LNCaP clone FGC (cell line): ENCODE measurements at regions not wholly inside any gene's neighbourhood (a gene's known extent, or its start where the extent isn't known, plus 50 kb on each side); places are given as distances from the start of the nearest gene placed in this dataset.

ENCODE experiments used
- DNase-seq: peaks from one replicate; pipeline ENCODE4 v3.0.0-alpha.2; 2011; ENCODE audit warnings: low read depth
- H3K4me3 ChIP-seq: 2 replicates; pipeline ENCODE4 v1.5.1; 2011; ENCODE audit warnings: mild to moderate bottlenecking, low read depth, low read length, control low read depth
- TF ChIP-seq, protein P1 (sequence below): IDR thresholded peaks from 2 replicates; pipeline ENCODE4 v1.5.1; 2012; ENCODE audit warnings: mild to moderate bottlenecking; ENCODE audit not compliant: control insufficient read depth, insufficient read depth; ENCODE audit errors: extremely low read depth

DNA sequence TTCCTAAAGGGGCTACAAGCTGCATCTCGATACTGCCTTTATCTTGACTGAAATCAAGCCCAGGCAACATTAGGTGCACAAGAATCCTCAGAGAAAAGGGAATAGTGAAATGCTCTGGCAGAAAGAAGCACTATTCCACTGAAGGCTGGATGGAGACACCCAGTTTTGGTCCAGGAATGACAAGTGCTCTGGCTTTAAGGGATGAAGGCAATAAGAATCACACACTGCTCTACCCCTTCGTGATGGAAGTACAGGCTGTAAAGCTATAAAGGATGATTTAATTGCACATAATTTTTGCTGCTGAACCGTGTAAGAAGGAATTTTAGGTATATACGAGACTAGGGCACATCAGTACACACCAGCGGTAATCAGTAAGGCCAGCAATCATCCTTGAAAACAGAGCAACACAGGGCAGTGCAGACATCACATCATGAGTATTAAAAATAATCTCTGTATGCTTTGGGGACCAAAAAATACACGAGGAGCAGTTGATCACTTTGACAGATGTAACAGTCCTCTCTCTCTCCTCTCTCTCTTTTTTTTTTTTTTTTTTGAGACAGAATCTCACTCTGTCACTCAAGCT, 414.6 kb upstream of the TBL1XR1 start:
- H3K4me3 ChIP-seq = no peak overlapping the region
- no peak for DNase-seq
- TF ChIP-seq, protein P1, sequence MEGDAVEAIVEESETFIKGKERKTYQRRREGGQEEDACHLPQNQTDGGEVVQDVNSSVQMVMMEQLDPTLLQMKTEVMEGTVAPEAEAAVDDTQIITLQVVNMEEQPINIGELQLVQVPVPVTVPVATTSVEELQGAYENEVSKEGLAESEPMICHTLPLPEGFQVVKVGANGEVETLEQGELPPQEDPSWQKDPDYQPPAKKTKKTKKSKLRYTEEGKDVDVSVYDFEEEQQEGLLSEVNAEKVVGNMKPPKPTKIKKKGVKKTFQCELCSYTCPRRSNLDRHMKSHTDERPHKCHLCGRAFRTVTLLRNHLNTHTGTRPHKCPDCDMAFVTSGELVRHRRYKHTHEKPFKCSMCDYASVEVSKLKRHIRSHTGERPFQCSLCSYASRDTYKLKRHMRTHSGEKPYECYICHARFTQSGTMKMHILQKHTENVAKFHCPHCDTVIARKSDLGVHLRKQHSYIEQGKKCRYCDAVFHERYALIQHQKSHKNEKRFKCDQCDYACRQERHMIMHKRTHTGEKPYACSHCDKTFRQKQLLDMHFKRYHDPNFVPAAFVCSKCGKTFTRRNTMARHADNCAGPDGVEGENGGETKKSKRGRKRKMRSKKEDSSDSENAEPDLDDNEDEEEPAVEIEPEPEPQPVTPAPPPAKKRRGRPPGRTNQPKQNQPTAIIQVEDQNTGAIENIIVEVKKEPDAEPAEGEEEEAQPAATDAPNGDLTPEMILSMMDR = no peak

DNA sequence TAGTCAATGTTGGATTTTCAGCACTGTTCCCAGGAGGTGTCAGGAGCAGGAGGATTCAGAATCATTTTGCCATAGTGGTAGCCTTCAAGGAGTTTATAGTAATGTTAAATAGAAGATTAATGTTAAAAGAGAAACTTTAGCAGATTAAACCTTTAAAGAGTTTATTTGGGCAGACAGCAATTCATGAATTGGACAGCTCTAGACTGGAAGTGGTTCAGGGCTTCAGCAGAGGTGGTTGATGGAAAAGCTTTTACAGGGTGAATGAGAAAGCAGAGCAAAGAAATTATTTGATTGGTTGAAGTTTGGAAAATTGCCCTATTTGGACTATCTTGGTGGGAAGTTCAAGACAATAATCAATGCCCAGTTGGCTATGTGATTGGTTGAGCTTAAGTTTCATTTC, 416.6 kb upstream of the TBL1XR1 start:
- TF ChIP-seq, protein P1 = no peak
- no peak for DNase-seq
- no peak overlapping the region for H3K4me3 ChIP-seq

DNA sequence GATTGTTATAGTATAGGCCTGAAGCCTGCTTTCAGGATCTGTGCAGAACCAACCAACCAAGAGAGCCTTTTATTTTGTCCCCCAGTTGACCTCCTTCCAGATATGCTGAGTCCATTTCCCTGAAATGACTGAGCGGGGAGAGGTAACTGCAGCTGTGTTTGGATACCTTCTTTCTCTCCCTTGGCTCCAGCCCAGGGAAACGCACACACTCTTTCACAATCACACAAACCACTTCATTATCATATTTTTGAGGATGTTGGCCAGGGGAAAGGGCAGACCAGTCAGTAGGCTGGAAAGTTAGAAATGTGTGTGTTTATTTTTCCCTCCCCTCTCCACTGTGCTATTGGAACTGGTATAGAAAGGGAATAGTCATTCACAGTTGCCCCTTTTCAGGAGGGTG, 417.7 kb upstream of the TBL1XR1 start:
- no peak for DNase-seq
- H3K4me3 ChIP-seq = no peak overlapping the region
- TF ChIP-seq, protein P1 = no peak

DNA sequence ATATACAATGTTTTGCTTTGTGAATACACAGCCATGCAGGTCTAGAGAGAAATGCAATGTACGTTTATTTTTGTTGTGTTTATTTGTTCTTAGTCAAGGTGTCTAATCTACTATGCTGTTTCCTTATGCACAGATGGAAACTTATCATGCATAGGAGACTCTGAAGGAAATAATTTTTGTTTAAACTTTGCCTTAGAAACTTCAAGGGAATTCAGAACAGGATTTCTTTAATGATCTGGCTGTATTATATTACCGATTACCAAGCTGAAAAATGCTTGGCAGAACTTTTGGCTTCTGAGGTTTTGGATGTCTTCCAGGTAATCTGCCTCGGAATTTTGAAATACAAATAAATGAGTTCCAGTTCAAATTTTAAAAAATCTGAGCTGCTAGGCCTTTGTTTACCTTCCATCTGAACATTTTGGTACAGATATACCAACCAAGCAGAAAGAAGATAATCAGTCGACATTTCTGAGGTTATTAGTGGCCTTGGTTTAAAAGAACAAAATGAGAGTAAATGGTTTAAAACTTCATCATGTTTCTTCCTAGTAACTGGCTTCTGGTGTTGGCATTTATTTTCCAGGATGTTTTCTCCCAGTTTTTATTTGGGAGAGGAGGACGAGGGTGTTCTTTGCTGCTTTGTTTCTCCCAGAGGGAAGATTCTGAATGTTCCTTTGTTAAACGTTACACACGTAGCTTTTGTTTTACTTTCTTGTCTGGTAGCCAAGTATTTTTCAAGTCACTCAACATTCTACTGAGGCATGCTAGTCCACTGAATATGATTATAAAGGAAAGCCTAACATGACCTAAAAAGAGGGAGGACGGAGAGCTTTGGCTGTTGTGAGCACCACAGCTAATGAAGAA, 421.8 kb upstream of the TBL1XR1 start:
- peak; percentile 70 for DNase-seq
- TF ChIP-seq, protein P1 = no peak
- H3K4me3 ChIP-seq = no peak overlapping the region

DNA sequence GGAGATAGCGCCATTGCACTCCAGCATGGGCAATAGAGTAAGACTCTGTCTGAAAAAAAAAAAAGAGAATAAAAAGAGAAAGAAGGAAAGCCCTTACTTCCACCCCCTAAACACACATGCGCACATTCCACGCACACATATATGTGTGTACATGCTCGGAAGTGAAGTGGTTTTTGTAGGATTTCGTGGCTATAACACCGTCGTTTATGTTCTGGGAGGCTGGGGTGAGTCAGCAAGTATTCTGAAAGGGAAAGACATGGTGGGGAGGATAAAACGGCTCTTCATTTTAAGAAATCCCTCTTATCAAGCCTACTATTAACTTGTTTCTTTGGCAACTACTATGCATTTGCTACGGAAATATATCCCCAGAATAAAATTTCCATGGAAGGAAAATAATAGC, 422.8 kb upstream of the TBL1XR1 start:
- no peak overlapping the region for H3K4me3 ChIP-seq
- TF ChIP-seq, protein P1 = no peak
- no peak for DNase-seq

DNA sequence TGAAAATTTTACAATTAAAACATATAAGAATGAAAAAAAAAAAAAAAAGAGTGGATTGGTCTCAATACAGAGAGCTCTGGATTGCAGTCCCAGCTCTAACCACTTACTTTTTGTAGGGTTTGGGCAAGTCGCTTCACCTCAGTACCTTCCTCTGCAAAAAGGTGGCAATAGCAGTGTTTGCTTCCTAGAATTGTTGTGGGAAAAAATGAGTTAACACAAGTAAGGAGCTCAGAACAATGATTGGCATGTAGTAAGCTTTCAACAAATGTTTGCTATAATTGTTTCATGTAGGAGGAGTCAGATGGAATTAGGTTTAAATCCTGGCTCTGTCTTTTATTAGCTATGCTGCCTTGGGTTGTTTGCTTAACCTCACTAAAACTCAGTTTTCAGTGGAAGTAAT, 425.2 kb upstream of the TBL1XR1 start:
- TF ChIP-seq, protein P1 = peak; percentile 45
- peak; percentile 89 for DNase-seq
- H3K4me3 ChIP-seq = no peak overlapping the region

DNA sequence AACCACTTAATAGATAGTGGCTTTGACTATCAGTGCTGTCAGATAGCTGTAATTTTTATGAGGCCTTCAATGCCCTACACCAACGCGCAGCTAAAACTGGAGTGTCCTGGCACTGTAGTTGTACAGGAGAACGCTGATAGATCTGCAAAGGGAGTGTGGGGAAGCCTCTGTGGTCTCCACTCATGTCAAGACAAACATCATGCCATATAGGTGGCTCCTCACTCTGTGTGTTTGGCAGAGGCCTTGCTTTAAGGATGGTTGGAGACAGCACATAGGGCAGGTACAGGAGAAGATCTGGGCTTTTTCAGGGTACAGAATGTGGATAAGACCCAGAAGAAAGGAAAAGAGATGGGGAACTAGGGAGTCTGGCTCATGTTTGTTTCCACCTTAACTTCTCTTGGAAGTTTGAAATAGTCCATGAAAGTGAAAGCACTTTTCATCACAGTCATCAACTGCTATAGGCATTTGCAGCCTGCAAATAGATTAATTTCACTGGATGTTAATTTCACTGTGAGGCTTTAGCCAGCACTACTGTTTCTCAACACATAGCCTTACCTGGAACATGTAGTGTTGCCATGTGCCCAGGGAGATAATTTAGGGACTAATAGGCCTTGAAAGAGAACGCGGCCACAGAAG, 425.8 kb upstream of the TBL1XR1 start:
- no peak for DNase-seq
- TF ChIP-seq, protein P1 = no peak

More for the DNA sequence above, 425.8 kb upstream of the TBL1XR1 start:
- H3K4me3 ChIP-seq = no peak overlapping the region
